Neural progenitor cell (in vitro differentiated cells): ENCODE measurements at regions not wholly inside any gene's neighbourhood (a gene's known extent, or its start where the extent isn't known, plus 50 kb on each side); places are given as distances from the start of the nearest gene placed in this dataset.

Source experiments
- EZH2 ChIP-seq: fragments of 200-600 bp; sonication (generic); IDR thresholded peaks from 2 replicates; pipeline ENCODE4 v1.6.1; 2017; ENCODE audit warnings: antibody characterized with exemption, mild to moderate bottlenecking, moderate library complexity
- EZH2phosphoT487 ChIP-seq: fragments of 200-600 bp; sonication (generic); IDR thresholded peaks from 2 replicates; pipeline ENCODE4 v1.6.1; 2017; ENCODE audit warnings: antibody characterized with exemption

- TF ChIP-seq EZH2phosphoT487 (no peak), EZH2 (no peak)
Observed at GRCh38 chr2:60073201-60073600, 480.3 kb downstream of the BCL11A start.
